MM.1S (cell line): ENCODE measurements at regions not wholly inside any gene's neighbourhood (a gene's known extent, or its start where the extent isn't known, plus 50 kb on each side); places are given as distances from the start of the nearest gene placed in this dataset.
A peak's percentile ranks its signal among the peaks of the same experiment; 100 is the strongest.

Experiments used
- DNase-seq: peaks from one replicate; pipeline ENCODE4 v3.0.0-alpha.2; 2015
- H2AFZ ChIP-seq: fragments of 300-600 bp; sonication (generic); 2 replicates; pipeline ENCODE4 v1.6.0; 2016; ENCODE audit warnings: antibody characterized with exemption, low read length
- H3F3A ChIP-seq: fragments of 300-600 bp; sonication (generic); 2 replicates; pipeline ENCODE4 v1.6.1; 2016; ENCODE audit warnings: mild to moderate bottlenecking, antibody characterized with exemption, low read length, moderate library complexity, mixed read lengths; ENCODE audit not compliant: insufficient read depth
- H3K27ac ChIP-seq: fragments of 300-600 bp; sonication (generic); 2 replicates; pipeline ENCODE4 v1.5.1; 2016; ENCODE audit warnings: mild to moderate bottlenecking, low read length
- H3K27me3 ChIP-seq: fragments of 300-600 bp; sonication (generic); replicated peaks from 2 replicates; pipeline ENCODE4 v1.6.0; 2016; ENCODE audit warnings: low read length; ENCODE audit not compliant: insufficient read depth
- H3K36me3 ChIP-seq: fragments of 300-600 bp; sonication (generic); replicated peaks from 2 replicates; pipeline ENCODE4 v1.6.1; 2016; ENCODE audit warnings: mild to moderate bottlenecking, low read length, mixed read lengths; ENCODE audit not compliant: insufficient read depth
- H3K4me1 ChIP-seq: fragments of 300-600 bp; sonication (generic); 2 replicates; pipeline ENCODE4 v1.6.1; 2016; ENCODE audit warnings: low read length, mixed read lengths
- H3K4me2 ChIP-seq: fragments of 300-600 bp; sonication (generic); 2 replicates; pipeline ENCODE4 v1.6.0; 2016; ENCODE audit warnings: low read depth, low read length
- H3K4me3 ChIP-seq: fragments of 300-600 bp; sonication (generic); 2 replicates; pipeline ENCODE4 v1.5.1; 2016; ENCODE audit warnings: low read length, mixed read lengths
- H3K79me2 ChIP-seq: fragments of 300-600 bp; sonication (generic); 2 replicates; pipeline ENCODE4 v1.6.1; 2016; ENCODE audit warnings: mixed run types, low read length, mixed read lengths
- H3K9ac ChIP-seq: fragments of 300-600 bp; sonication (generic); 2 replicates; pipeline ENCODE4 v1.6.1; 2016; ENCODE audit warnings: low read length, mixed read lengths
- H3K9me2 ChIP-seq: fragments of 300-600 bp; sonication (generic); replicated peaks from 2 replicates; pipeline ENCODE4 v1.6.1; 2016; ENCODE audit warnings: mild to moderate bottlenecking, low read length, mixed read lengths; ENCODE audit not compliant: insufficient read depth
- H3K9me3 ChIP-seq: fragments of 300-600 bp; sonication (generic); replicated peaks from 2 replicates; pipeline ENCODE4 v1.6.1; 2016; ENCODE audit warnings: mild to moderate bottlenecking, low read length, mixed read lengths; ENCODE audit not compliant: insufficient read depth
- H4K20me1 ChIP-seq: fragments of 300-600 bp; sonication (generic); 2 replicates; pipeline ENCODE4 v1.6.1; 2016; ENCODE audit warnings: mild to moderate bottlenecking, low read length, moderate library complexity, mixed read lengths; ENCODE audit not compliant: insufficient read depth
- CTCF ChIP-seq: fragments of 300-600 bp; sonication (generic); IDR thresholded peaks from 2 replicates; pipeline ENCODE4 v1.5.1; 2016; ENCODE audit warnings: antibody characterized with exemption, low read length, mixed read lengths
- EZH2 ChIP-seq: fragments of 300-600 bp; sonication (generic); optimal IDR thresholded peaks from 2 replicates; pipeline ENCODE3; 2017; ENCODE audit warnings: low read depth, mild to moderate bottlenecking, antibody characterized with exemption, low read length, mixed read lengths
- EZH2phosphoT487 ChIP-seq: fragments of 300-600 bp; sonication (generic); IDR thresholded peaks from 2 replicates; pipeline ENCODE4 v1.6.1; 2018; ENCODE audit warnings: antibody characterized with exemption, low read length

DNA sequence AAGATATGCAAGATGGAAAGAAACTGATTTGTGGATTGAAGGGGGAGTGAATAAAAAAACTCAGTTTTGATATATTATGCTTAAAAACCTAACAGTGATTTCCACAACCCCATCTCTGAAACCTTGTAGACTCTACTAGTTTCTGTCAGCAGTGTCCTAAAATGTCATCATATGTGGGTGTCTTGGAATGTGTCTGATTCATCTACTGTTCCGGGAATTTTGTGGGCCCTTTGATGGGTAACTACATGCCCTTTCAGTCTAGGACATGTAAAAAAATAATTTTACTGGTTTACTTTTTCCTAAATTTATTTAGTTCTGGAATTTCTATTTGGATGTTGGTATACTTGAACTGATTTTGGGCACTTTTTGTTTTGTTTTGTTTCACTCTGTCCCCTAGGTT is 118.9 kb upstream of the NMUR2 start:
- no peak overlapping the region for H3K4me3 ChIP-seq
- H2AFZ ChIP-seq = no peak overlapping the region
- no peaks in the 10 kb centered on the region for H3K9me3 ChIP-seq
- H3K9ac ChIP-seq = no peak overlapping the region
- no peak overlapping the region for H3K4me2 ChIP-seq
- DNase-seq = no peak
- no peaks in the 10 kb centered on the region for H3K9me2 ChIP-seq
- no peaks in the 10 kb centered on the region for H4K20me1 ChIP-seq
- H3F3A ChIP-seq = peaks cover 11% of the 10 kb centered on the region; the same call in 1 of the 2 replicates
- TF ChIP-seq EZH2phosphoT487 = no peak
- no peak for TF ChIP-seq CTCF
- TF ChIP-seq EZH2 = no peak
- peaks cover 12% of the 10 kb centered on the region for H3K4me1 ChIP-seq
- no peak overlapping the region for H3K27ac ChIP-seq
- H3K79me2 ChIP-seq = no peaks in the 10 kb centered on the region
- H3K27me3 ChIP-seq = no peaks in the 10 kb centered on the region
- no peaks in the 10 kb centered on the region for H3K36me3 ChIP-seq

- peak; percentile 58 for DNase-seq
- Histone ChIP-seq H3K4me2 (peak overlapping the region; percentile 64), H4K20me1 (no peaks in the 10 kb centered on the region), H3K27me3 (no peaks in the 10 kb centered on the region), H3K79me2 (no peaks in the 10 kb centered on the region), H3K9me2 (no peaks in the 10 kb centered on the region), H2AFZ (no peak overlapping the region), H3K4me1 (peaks cover 12% of the 10 kb centered on the region), H3K36me3 (no peaks in the 10 kb centered on the region), H3F3A (peaks cover 11% of the 10 kb centered on the region; the same call in 1 of the 2 replicates), H3K9ac (no peak overlapping the region), H3K9me3 (no peaks in the 10 kb centered on the region), H3K4me3 (peak overlapping the region; percentile 10; the same call in 1 of the 2 replicates), H3K27ac (peak overlapping the region; percentile 11; the same call in 1 of the 2 replicates)
- TF ChIP-seq EZH2 (no peak), EZH2phosphoT487 (no peak), CTCF (no peak)
These were observed 122.4 kb upstream of the NMUR2 start for GRCh38 chr5:152527358-152528052.

- H2AFZ ChIP-seq = no peak overlapping the region
- no peaks in the 10 kb centered on the region for H3K27me3 ChIP-seq
- H3K9me2 ChIP-seq = no peaks in the 10 kb centered on the region
- no peaks in the 10 kb centered on the region for H3K36me3 ChIP-seq
- no peak overlapping the region for H3K27ac ChIP-seq
- H3K9ac ChIP-seq = no peak overlapping the region
- H3F3A ChIP-seq = peaks cover 11% of the 10 kb centered on the region; the same call in 1 of the 2 replicates
- H3K4me1 ChIP-seq = peaks cover 12% of the 10 kb centered on the region
- TF ChIP-seq CTCF (no peak), EZH2 (no peak), EZH2phosphoT487 (no peak)
- H4K20me1 ChIP-seq = no peaks in the 10 kb centered on the region
- H3K4me3 ChIP-seq = no peak overlapping the region
- no peaks in the 10 kb centered on the region for H3K9me3 ChIP-seq
- H3K79me2 ChIP-seq = no peaks in the 10 kb centered on the region
- DNase-seq = no peak
- no peak overlapping the region for H3K4me2 ChIP-seq
These were observed 124.4 kb upstream of the NMUR2 start for GRCh38 chr5:152529440-152529839.
